Left lung (tissue), 4 donors: ENCODE measurements at regions not wholly inside any gene's neighbourhood (a gene's known extent, or its start where the extent isn't known, plus 50 kb on each side); places are given as distances from the start of the nearest gene placed in this dataset.
"Not testable (repeated sequence)": the region's sequence is repeated elsewhere in the genome, so short reads cannot be mapped to it uniquely, and the experiment has no call there.

ENCODE experiments used
- ATAC-seq: fragments of 200-7000 bp; cut with Tn5 transposase; one replicate; pipeline ENCODE4 v1.9.1; 2020; ENCODE audit warnings: moderate library complexity
- DNase-seq, 4 donors: peaks; one replicate each; pipeline ENCODE4 v3.0.0-alpha.2; 2013 to 2020
- H3K27ac ChIP-seq, 2 donors: fragments of 200-600 bp; sonication (generic) in 1 of 2; one replicate each; pipeline versions ENCODE4 v1.5.0 to v1.8.0; 2020 to 2021
- H3K27me3 ChIP-seq, 2 donors: fragments of 200-600 bp; sonication (generic) in 1 of 2; one replicate each; pipeline versions ENCODE4 v1.5.0 to v1.8.0; 2020 to 2021
- H3K36me3 ChIP-seq, 2 donors: fragments of 200-600 bp; sonication (generic) in 1 of 2; one replicate each; pipeline versions ENCODE4 v1.5.0 to v1.8.0; 2020 to 2021
- H3K4me1 ChIP-seq, 2 donors: fragments of 200-600 bp; one replicate each; pipeline ENCODE4 v1.8.0; 2021
- H3K4me3 ChIP-seq, 2 donors: fragments of 200-600 bp; sonication (generic) in 1 of 2; one replicate each; pipeline versions ENCODE4 v1.5.0 to v1.8.0; 2020 to 2021; ENCODE audit warnings: mild to moderate bottlenecking in 1 of 2
- H3K9me3 ChIP-seq, 2 donors: fragments of 200-600 bp; sonication (generic) in 1 of 2; one replicate each; pipeline versions ENCODE4 v1.5.0 to v1.8.0; 2020 to 2021
- intact Hi-C, 2 donors: fragments of 100-400 bp; cut with DNase I; formaldehyde crosslinking; loops; one replicate each; pipeline versions ENCODE4 v1.11.2 to v1.14.2; 2022
- TF ChIP-seq, protein P1 (sequence below), 2 donors: fragments of 200-600 bp; sonication (generic) in 1 of 2; IDR thresholded peaks; one replicate each; pipeline versions ENCODE4 v1.5.0 to v1.8.0; 2021; ENCODE audit warnings: antibody characterized with exemption in 2 of 2
- donor health status: DM: no; HTN: yes; CAD: no.
- donor health status: DM: no; HTN: no; CAD: no.

DNA sequence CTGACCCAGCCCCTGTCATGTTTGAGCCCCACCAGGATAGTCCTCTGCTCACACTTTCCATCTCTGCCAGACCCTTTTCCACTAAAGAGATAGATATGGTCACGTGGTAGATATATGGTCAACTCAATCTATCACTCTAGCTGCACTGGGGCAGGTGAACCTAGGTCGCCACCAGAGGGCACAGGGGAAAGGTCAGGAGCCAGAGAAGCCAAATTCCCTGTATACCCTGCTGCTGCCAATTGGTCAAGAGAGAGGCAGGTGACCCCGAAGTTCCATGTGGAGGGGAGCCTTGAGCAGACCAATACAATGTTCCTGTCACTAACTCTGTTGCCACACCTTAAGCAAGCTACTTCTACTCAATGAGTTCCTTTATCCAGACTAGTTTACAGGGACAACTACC, 101.1 kb upstream of the GALNT18 start:
- H3K36me3 ChIP-seq: no peaks in the 10 kb centered on the region
- ATAC-seq (no peak), DNase-seq (no peak)
- H3K4me3 ChIP-seq: no peak overlapping the region
- TF ChIP-seq, protein P1, sequence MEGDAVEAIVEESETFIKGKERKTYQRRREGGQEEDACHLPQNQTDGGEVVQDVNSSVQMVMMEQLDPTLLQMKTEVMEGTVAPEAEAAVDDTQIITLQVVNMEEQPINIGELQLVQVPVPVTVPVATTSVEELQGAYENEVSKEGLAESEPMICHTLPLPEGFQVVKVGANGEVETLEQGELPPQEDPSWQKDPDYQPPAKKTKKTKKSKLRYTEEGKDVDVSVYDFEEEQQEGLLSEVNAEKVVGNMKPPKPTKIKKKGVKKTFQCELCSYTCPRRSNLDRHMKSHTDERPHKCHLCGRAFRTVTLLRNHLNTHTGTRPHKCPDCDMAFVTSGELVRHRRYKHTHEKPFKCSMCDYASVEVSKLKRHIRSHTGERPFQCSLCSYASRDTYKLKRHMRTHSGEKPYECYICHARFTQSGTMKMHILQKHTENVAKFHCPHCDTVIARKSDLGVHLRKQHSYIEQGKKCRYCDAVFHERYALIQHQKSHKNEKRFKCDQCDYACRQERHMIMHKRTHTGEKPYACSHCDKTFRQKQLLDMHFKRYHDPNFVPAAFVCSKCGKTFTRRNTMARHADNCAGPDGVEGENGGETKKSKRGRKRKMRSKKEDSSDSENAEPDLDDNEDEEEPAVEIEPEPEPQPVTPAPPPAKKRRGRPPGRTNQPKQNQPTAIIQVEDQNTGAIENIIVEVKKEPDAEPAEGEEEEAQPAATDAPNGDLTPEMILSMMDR (IDR thresholded peaks at IDR 0.05): no peak
- H3K4me1 ChIP-seq: no peaks in the 10 kb centered on the region
- no peak overlapping the region for H3K27ac ChIP-seq
- intact Hi-C loops: no loop called here
- H3K27me3 ChIP-seq: no peaks in the 10 kb centered on the region
- H3K9me3 ChIP-seq: peaks cover 0 to 11% of the 10 kb centered on the region in 2 donors

DNA sequence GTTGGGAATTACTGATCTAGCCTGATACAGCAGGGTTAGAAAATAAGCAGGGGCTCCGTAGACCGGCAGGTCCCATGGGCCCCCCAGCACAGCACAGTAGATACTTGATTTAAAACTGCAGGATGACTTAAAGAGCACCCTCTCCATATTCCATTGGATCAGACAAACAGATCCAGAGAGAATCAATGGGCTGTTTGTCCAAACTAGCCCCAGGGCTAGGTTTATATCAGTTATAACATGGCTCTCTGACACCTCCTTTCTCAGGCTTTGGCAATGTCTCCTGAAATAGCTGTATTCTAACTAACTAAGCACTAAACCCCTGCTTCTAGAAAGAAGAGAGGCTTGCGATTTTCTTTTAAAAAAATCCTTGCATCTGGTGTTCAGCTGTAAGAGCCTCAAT, 100.4 kb upstream of the GALNT18 start:
- H3K4me3 ChIP-seq: no peak overlapping the region
- intact Hi-C loops: no loop called here

DNA sequence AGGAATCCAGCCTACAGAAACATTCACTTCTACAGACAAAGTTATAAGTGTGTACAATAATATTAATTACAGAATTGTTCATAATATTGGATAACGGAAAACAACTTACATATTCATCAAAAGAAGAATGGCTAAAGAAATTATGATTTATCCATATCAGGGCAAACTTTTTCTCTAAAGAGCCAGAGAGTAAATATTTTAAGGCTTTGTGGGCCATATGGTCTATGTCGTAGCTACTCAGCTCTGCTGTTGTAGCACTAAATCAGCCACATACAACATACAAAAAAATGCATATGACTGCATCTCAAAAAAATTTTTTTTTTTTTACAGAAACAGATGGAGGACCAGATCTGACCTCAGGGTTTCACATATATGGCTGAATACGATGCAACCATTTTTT, 96.7 kb upstream of the GALNT18 start:
- Histone ChIP-seq H3K36me3 (no peaks in the 10 kb centered on the region), H3K27me3 (no peaks in the 10 kb centered on the region), H3K27ac (no peak overlapping the region), H3K9me3 (peaks cover 0 to 27% of the 10 kb centered on the region in 2 donors), H3K4me3 (no peak overlapping the region), H3K4me1 (no peaks in the 10 kb centered on the region)
- DNase-seq (peak in 2 of 4 donors; percentile 25 to 43), ATAC-seq (no peak)
- intact Hi-C loops: no loop called here
- TF ChIP-seq, protein P1 (IDR thresholded peaks at IDR 0.05): no peak

More for the DNA sequence above, 100.4 kb upstream of the GALNT18 start:
- no peak for ATAC-seq
- Histone ChIP-seq H3K27me3 (no peaks in the 10 kb centered on the region), H3K36me3 (no peaks in the 10 kb centered on the region), H3K4me1 (no peaks in the 10 kb centered on the region), H3K27ac (no peak overlapping the region), H3K9me3 (peaks cover 0 to 11% of the 10 kb centered on the region in 2 donors)
- TF ChIP-seq, protein P1 (IDR thresholded peaks at IDR 0.05): no peak
- no peak for DNase-seq

DNA sequence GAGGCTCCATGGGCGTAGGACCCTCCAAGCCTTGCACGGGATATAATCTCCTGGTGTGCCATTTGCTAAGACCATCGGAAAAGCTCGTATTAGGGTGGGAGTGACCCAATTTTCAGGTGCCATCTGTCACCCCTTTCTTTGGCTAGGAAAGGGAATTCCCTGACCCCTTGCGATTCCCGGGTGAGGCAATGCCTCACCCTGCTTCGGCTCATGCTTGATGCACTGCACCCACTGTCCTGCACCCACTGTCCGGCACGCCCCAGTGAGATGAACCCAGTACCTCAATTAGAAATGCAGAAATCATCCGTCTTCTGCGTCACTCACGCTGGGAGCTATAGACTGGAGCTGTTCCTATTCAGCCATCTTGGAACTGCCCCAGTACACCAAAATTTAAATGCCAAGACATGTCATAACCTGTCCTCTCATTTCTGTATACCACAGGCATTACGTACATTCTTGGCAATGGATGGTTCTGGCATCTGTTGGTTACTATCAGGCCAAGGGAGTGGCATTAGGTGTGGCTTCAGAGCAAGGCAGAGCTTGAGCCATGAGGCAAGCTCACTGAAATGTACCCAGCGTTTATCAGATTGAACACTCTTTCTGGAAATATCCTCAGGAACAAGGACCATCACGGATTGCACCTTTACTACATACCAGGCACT, 95.4 kb upstream of the GALNT18 start:
- DNase-seq (no peak), ATAC-seq (no peak)
- intact Hi-C loops: no loop called here
- Histone ChIP-seq H3K27ac (no peak overlapping the region), H3K27me3 (no peaks in the 10 kb centered on the region), H3K4me1 (no peaks in the 10 kb centered on the region), H3K4me3 (no peak overlapping the region), H3K9me3 (peaks cover 0 to 27% of the 10 kb centered on the region in 2 donors), H3K36me3 (no peaks in the 10 kb centered on the region)
- TF ChIP-seq, protein P1 (IDR thresholded peaks at IDR 0.05): no peak

DNA sequence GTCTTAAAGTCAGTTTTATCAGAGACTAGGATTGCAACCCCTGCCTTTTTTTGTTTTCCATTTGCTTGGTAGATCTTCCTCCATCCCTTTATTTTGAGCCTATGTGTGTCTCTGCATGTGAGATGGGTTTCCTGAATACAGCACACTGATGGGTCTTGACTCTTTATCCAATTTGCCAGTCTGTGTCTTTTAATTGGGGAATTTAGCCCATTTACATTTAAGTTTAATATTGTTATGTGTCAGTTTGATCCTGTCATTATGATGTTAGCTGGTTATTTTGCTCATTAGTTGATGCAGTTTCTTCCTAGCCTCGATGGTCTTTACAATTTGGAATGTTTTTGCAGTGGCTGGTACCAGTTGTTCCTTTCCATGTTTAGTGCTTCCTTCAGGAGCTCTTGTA, 93.3 kb upstream of the GALNT18 start:
- DNase-seq: not testable (repeated sequence)
- H3K9me3 ChIP-seq: peaks cover 0 to 16% of the 10 kb centered on the region in 2 donors

DNA sequence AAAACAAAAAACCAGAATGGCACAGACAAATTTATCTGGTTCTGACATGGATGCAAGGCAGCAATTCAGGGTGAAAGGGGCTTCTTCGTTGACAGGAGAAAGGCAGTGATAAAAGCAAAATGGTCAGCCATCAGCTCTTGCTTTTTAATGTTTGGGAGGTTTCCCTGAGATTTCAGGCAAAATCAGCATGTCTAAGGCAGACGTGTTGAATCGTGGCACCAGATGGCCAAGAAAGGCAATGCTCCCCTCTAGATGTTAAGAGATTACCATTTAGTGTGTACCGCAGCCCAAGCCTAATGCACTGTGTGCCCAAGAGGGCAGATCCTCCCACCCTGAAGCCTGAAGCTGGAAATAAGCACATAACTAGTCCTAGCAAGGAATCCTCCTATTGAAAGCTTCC, 88.8 kb upstream of the GALNT18 start:
- H3K27ac ChIP-seq: no peak overlapping the region

More for the DNA sequence above, 93.3 kb upstream of the GALNT18 start:
- H3K4me3 ChIP-seq, H3K27me3 ChIP-seq, H3K36me3 ChIP-seq, ATAC-seq, H3K27ac ChIP-seq, intact Hi-C loops, H3K4me1 ChIP-seq: not testable (repeated sequence)

More for the DNA sequence above, 88.8 kb upstream of the GALNT18 start:
- H3K4me1 ChIP-seq: no peaks in the 10 kb centered on the region
- intact Hi-C loops: no loop called here
- H3K27me3 ChIP-seq: no peaks in the 10 kb centered on the region
- ATAC-seq: no peak
- H3K36me3 ChIP-seq: no peaks in the 10 kb centered on the region
- no peak overlapping the region for H3K4me3 ChIP-seq
- H3K9me3 ChIP-seq: peaks cover 0 to 5% of the 10 kb centered on the region in 2 donors
- DNase-seq: no peak
- TF ChIP-seq, protein P1 (IDR thresholded peaks at IDR 0.05): no peak
